HG02798 (cell line): ENCODE measurements at regions not wholly inside any gene's neighbourhood (a gene's known extent, or its start where the extent isn't known, plus 50 kb on each side); places are given as distances from the start of the nearest gene placed in this dataset.

Experiments used
- ATAC-seq: cut with Tn5 transposase; IDR thresholded peaks from one replicate; pipeline ENCODE4 v1.9.1; 2021; ENCODE audit warnings: mild to moderate bottlenecking; ENCODE audit not compliant: unreplicated experiment, poor library complexity

GRCh38 chr6:71474942-71475341, 186.3 kb downstream of the OGFRL1 start:
- no peak for ATAC-seq

- ATAC-seq: no peak
Observed at GRCh38 chr6:71476371-71476770, 187.8 kb downstream of the OGFRL1 start.

GRCh38 chr6:71476872-71477271, 188.3 kb downstream of the OGFRL1 start:
- ATAC-seq: no peak

- no peak for ATAC-seq
Observed at GRCh38 chr6:71478834-71479541, 190.4 kb downstream of the OGFRL1 start.

- ATAC-seq: no peak
Observed at GRCh38 chr6:71480577-71480976, 192.0 kb downstream of the OGFRL1 start.

GRCh38 chr6:71481011-71481410, 192.4 kb downstream of the OGFRL1 start:
- ATAC-seq: no peak

- ATAC-seq: no peak
Observed at GRCh38 chr6:71481801-71482200, 193.2 kb downstream of the OGFRL1 start.

GRCh38 chr6:71482742-71483141, 194.1 kb downstream of the OGFRL1 start:
- no peak for ATAC-seq

GRCh38 chr6:71486461-71486860, 197.8 kb downstream of the OGFRL1 start:
- ATAC-seq: no peak

GRCh38 chr6:71488186-71488585, 199.6 kb downstream of the OGFRL1 start:
- ATAC-seq: peak; percentile 62

GRCh38 chr6:71489736-71490135, 201.1 kb downstream of the OGFRL1 start:
- no peak for ATAC-seq

- no peak for ATAC-seq
Observed at GRCh38 chr6:71490876-71491275, 202.3 kb downstream of the OGFRL1 start.

GRCh38 chr6:71491844-71492243, 203.2 kb downstream of the OGFRL1 start:
- ATAC-seq: no peak

GRCh38 chr6:71492668-71493067, 204.1 kb downstream of the OGFRL1 start:
- ATAC-seq: no peak

GRCh38 chr6:71496018-71496721, 207.6 kb downstream of the OGFRL1 start:
- peak; percentile 100 for ATAC-seq

- ATAC-seq: no peak
Observed at GRCh38 chr6:71496722-71497033, 208.1 kb downstream of the OGFRL1 start.

- no peak for ATAC-seq
Observed at GRCh38 chr6:71498638-71499037, 210.0 kb downstream of the OGFRL1 start.

GRCh38 chr6:71499667-71500066, 211.1 kb downstream of the OGFRL1 start:
- no peak for ATAC-seq

- no peak for ATAC-seq
Observed at GRCh38 chr6:71502168-71502567, 213.6 kb downstream of the OGFRL1 start.

- ATAC-seq: no peak
Observed at GRCh38 chr6:71502956-71503355, 214.3 kb downstream of the OGFRL1 start.

GRCh38 chr6:71507183-71507582, 218.6 kb downstream of the OGFRL1 start:
- no peak for ATAC-seq
